Liver (tissue), 3 donors: ENCODE measurements at regions not wholly inside any gene's neighbourhood (a gene's known extent, or its start where the extent isn't known, plus 50 kb on each side); places are given as distances from the start of the nearest gene placed in this dataset.

Experiments
- CTCF ChIP-seq: fragments of 150-350 bp; IDR thresholded peaks from 2 replicates; pipeline ENCODE4 v1.5.1; 2017; ENCODE audit warnings: improper control_type of control experiment, low read depth, low read length; ENCODE audit not compliant: missing input control
- EGR1 ChIP-seq, 2 donors: IDR thresholded peaks; 2 replicates each; pipeline ENCODE4 v1.6.1; 2016 to 2018; ENCODE audit warnings: antibody characterized with exemption in 2 of 2, low read depth in 2 of 2
- FOXA1 ChIP-seq: IDR thresholded peaks from 2 replicates; pipeline ENCODE4 v1.6.1; 2016; ENCODE audit warnings: antibody characterized with exemption
- GABPA ChIP-seq, 2 donors: IDR thresholded peaks in 1 of 2; conservative IDR thresholded peaks in 1 of 2; 2 replicates each; pipeline ENCODE4 v1.6.1; 2016; ENCODE audit warnings: antibody characterized with exemption in 2 of 2, mild to moderate bottlenecking in 1 of 2, moderate library complexity in 1 of 2
- HNF4A ChIP-seq, 2 donors: conservative IDR thresholded peaks; 2 replicates each; pipeline ENCODE4 v1.6.1; 2016; ENCODE audit warnings: antibody characterized with exemption in 2 of 2, mild to moderate bottlenecking in 2 of 2
- RAD21 ChIP-seq, 2 donors: IDR thresholded peaks; 2 replicates each; pipeline ENCODE4 v1.6.1; 2016; ENCODE audit warnings: antibody characterized with exemption in 2 of 2, mild to moderate bottlenecking in 2 of 2
- REST ChIP-seq: IDR thresholded peaks from 2 replicates; pipeline ENCODE4 v1.6.1; 2016; ENCODE audit warnings: antibody characterized with exemption, mild to moderate bottlenecking
- RXRA ChIP-seq, 2 donors: IDR thresholded peaks; 2 replicates each; pipeline ENCODE4 v1.6.1; 2017 to 2018; ENCODE audit warnings: antibody characterized with exemption in 2 of 2, mild to moderate bottlenecking in 1 of 2
- SP1 ChIP-seq: IDR thresholded peaks from 2 replicates; pipeline ENCODE4 v1.6.1; 2018; ENCODE audit warnings: antibody characterized with exemption, mild to moderate bottlenecking
- YY1 ChIP-seq: IDR thresholded peaks from 2 replicates; pipeline ENCODE4 v1.6.1; 2016; ENCODE audit warnings: antibody characterized with exemption, mild to moderate bottlenecking
- ZBTB33 ChIP-seq: IDR thresholded peaks from 2 replicates; pipeline ENCODE4 v1.6.1; 2016; ENCODE audit warnings: antibody characterized with exemption
- TF ChIP-seq, protein P1 (sequence below): IDR thresholded peaks from 2 replicates; pipeline ENCODE4 v1.6.1; 2016; ENCODE audit warnings: antibody characterized with exemption
- donor health status: healthy.
- donor health status: healthy.

- TF ChIP-seq FOXA1 (no peak), CTCF (no peak), EGR1 (IDR thresholded peaks at IDR 0.05; ENCODE audit: low read depth in 2 of 2) (no peak), GABPA (IDR thresholded peaks at IDR 0.05 in 1 of 2, conservative IDR thresholded peaks at IDR 0.05 in 1 of 2) (no peak), ZBTB33 (no peak), HNF4A (conservative IDR thresholded peaks at IDR 0.05) (no peak), REST (no peak), SP1 (no peak), RAD21 (IDR thresholded peaks at IDR 0.05) (no peak), RXRA (IDR thresholded peaks at IDR 0.05) (no peak), YY1 (no peak)
- TF ChIP-seq, protein P1, sequence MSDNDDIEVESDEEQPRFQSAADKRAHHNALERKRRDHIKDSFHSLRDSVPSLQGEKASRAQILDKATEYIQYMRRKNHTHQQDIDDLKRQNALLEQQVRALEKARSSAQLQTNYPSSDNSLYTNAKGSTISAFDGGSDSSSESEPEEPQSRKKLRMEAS: no peak
Measured at GRCh38 chr15:99492275-99492674, 73.5 kb upstream of the MEF2A start.
